Common myeloid progenitor, CD34-positive (primary cell): ENCODE measurements at regions not wholly inside any gene's neighbourhood (a gene's known extent, or its start where the extent isn't known, plus 50 kb on each side); places are given as distances from the start of the nearest gene placed in this dataset.
A peak's percentile ranks its signal among the peaks of the same experiment; 100 is the strongest.

ENCODE experiments used
- CTCF ChIA-PET: fragments of 350-600 bp; sonication (Branson Sonifier 250); formaldehyde crosslinking; loops from one replicate; lab custom pipeline; 2021; ENCODE audit warnings: antibody characterized with exemption; lab: Charles Lee
- POLR2A ChIA-PET: fragments of 350-600 bp; sonication (Branson Sonifier 250); formaldehyde crosslinking; loops from one replicate; lab custom pipeline; 2021; ENCODE audit warnings: antibody characterized with exemption; lab: Charles Lee
- DNase-seq, 3 donors: peaks; one replicate each; pipeline versions ENCODE4 v3.0.0 to v3.0.0-alpha.2; 2013
- H3K27ac ChIP-seq, 2 experiments: 1 replicate in 1 of 2; 2 replicates in 1 of 2; pipeline ENCODE4 v1.7.0; 2013; ENCODE audit warnings: inconsistent platforms in 2 of 2, low read length in 2 of 2, mild to moderate bottlenecking in 2 of 2, low read depth in 1 of 2, moderate library complexity in 1 of 2; ENCODE audit not compliant: severe bottlenecking in 2 of 2, insufficient read depth in 1 of 2, poor library complexity in 1 of 2
- H3K27me3 ChIP-seq, 5 experiments: replicated peaks in 2 of 5; 1 replicate in 3 of 5; 2 replicates in 2 of 5; pipeline versions ENCODE4 v1.6.1 to v1.7.0; 2013; ENCODE audit warnings: low read length in 4 of 5, mild to moderate bottlenecking in 2 of 5, moderate library complexity in 2 of 5, inconsistent platforms in 1 of 5; ENCODE audit not compliant: insufficient read depth in 5 of 5, control insufficient read depth in 4 of 5
- H3K36me3 ChIP-seq, 4 experiments: 1 replicate in 2 of 4; 2 replicates in 2 of 4; pipeline versions ENCODE4 v1.6.1 to v1.7.0; 2013; ENCODE audit warnings: low read length in 3 of 4, control low read depth in 1 of 4, mild to moderate bottlenecking in 1 of 4; ENCODE audit not compliant: control insufficient read depth in 4 of 4, insufficient read depth in 4 of 4
- H3K4me1 ChIP-seq, 4 experiments: 1 replicate in 3 of 4; 2 replicates in 1 of 4; pipeline versions ENCODE4 v1.6.1 to v1.7.1; 2013; ENCODE audit warnings: low read length in 3 of 4, mild to moderate bottlenecking in 3 of 4, control low read depth in 1 of 4, inconsistent platforms in 1 of 4, moderate library complexity in 1 of 4; ENCODE audit not compliant: control insufficient read depth in 4 of 4, insufficient read depth in 4 of 4; ENCODE audit errors: control extremely low read depth in 1 of 4
- H3K4me3 ChIP-seq, 7 experiments: 1 replicate in 4 of 7; 2 replicates in 3 of 7; pipeline versions ENCODE4 v1.5.1 to v1.7.0; 2013; ENCODE audit warnings: mild to moderate bottlenecking in 7 of 7, low read length in 6 of 7, moderate library complexity in 6 of 7, inconsistent platforms in 2 of 7, low read depth in 2 of 7, control low read depth in 1 of 7; ENCODE audit not compliant: insufficient read depth in 4 of 7, control insufficient read depth in 1 of 7; ENCODE audit errors: extremely low read depth in 1 of 7
- H3K9me3 ChIP-seq, 5 experiments: 1 replicate in 4 of 5; 2 replicates in 1 of 5; pipeline versions ENCODE4 v1.6.1 to v1.7.1; 2013; ENCODE audit warnings: low read length in 4 of 5, mild to moderate bottlenecking in 2 of 5, inconsistent platforms in 1 of 5, low read depth in 1 of 5, moderate library complexity in 1 of 5; ENCODE audit not compliant: control insufficient read depth in 4 of 5, insufficient read depth in 2 of 5; ENCODE audit errors: control extremely low read depth in 1 of 5
- WGBS: methylation state at CpG from one replicate; pipeline ENCODE4 v1.1.5; 2013; ENCODE audit not compliant: insufficient coverage; 5-methylcytosine and 5-hydroxymethylcytosine counted together

DNA sequence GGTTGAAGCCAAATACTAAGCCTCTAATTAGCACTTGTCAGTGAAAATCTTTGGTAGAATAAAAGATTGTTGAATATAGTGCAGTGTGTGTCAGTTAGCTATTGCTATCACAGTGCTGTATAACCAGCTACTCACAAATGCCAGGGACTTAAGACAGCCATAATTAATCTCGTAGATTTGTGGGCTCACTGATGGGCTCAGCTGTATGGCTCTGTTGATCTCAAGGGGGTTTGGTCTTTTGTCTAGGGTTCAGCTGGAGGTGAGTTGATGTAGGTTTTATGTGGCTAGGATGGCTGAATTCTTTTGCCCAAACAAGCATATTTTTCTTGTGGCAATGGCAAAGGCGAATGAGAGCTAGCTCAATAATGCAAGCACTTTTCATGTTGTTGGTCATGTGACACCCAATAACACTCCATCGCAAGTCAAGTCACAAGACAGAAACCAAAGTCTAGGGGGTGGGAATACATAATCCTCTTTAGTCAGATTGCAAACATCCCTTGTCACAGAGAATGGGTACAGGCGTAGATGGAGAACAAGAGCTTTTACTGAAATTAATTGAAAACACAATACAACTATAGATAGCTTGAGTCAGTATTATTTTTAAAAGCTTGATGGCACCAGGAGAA lies 121.7 kb upstream of the EDNRB start:
- no peak overlapping the region for H3K27ac ChIP-seq
- no peak for DNase-seq
- no peaks in the 10 kb centered on the region for H3K36me3 ChIP-seq
- H3K4me1 ChIP-seq: no peaks in the 10 kb centered on the region
- H3K4me3 ChIP-seq: no peak overlapping the region
- ChIA-PET POLR2A (no interaction called here), CTCF (no interaction called here)
- H3K9me3 ChIP-seq: no peaks in the 10 kb centered on the region
- H3K27me3 ChIP-seq: no peaks in the 10 kb centered on the region
- WGBS: 94% methylated on average over 3 of the region's 4 CpGs

DNA sequence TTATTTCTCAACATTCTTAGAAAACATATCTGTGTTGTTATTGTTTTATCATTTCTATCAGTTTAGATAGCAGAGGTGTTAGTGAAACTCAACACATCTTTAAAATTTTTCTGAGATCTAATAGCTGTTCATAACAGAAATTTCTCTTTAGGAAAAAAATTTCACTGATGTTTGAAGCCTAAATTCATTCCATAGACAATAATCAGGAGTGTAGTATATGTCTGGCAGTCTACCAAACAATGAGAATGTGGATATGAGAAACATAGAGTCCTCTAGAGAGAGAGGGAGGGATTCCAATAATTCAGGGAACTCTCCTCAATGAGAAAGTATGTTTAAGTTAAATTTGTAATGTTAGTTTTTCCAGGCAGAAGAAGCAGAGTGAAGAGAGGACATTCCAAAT lies 118.2 kb upstream of the EDNRB start:
- POLR2A ChIA-PET: no interaction called here
- CTCF ChIA-PET: no interaction called here
- Histone ChIP-seq H3K4me1 (peaks cover 0 to 4% (median 3%) of the 10 kb centered on the region in 4 experiments), H3K27me3 (no peaks in the 10 kb centered on the region), H3K27ac (no peak overlapping the region), H3K9me3 (no peaks in the 10 kb centered on the region), H3K36me3 (no peaks in the 10 kb centered on the region), H3K4me3 (no peak overlapping the region)
- no peak for DNase-seq

DNA sequence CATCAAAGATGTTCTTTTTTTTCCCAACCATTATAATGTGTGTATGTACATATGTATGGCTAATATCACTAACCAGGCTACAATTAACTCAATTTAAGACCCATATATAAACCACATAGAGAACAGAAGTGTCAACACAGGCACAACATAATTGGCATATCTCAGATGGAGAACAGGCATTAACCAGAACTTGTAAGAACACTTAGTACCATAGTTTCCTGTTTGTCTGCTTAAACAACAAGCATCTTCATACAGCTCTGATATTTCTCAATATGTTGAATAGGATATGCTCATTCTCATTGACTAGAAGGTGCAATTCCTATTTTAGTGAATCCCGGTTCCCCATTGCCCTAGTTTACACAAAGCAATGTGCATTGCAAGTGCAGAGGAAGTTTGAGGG lies 116.9 kb upstream of the EDNRB start:
- Histone ChIP-seq H3K4me1 (peaks cover 0 to 8% (median 6%) of the 10 kb centered on the region in 4 experiments), H3K9me3 (no peaks in the 10 kb centered on the region), H3K36me3 (no peaks in the 10 kb centered on the region), H3K4me3 (no peak overlapping the region), H3K27me3 (no peaks in the 10 kb centered on the region), H3K27ac (no peak overlapping the region)
- DNase-seq: no peak
- no CpG with 5 or more reads among the region's 1 CpG for WGBS
- ChIA-PET CTCF (interaction anchor here (0.9 kb wide), 1 partner anchor 28 kb away, joined by 3 read pairs; no protein-coding TSS in a partner anchor), POLR2A (no interaction called here)

DNA sequence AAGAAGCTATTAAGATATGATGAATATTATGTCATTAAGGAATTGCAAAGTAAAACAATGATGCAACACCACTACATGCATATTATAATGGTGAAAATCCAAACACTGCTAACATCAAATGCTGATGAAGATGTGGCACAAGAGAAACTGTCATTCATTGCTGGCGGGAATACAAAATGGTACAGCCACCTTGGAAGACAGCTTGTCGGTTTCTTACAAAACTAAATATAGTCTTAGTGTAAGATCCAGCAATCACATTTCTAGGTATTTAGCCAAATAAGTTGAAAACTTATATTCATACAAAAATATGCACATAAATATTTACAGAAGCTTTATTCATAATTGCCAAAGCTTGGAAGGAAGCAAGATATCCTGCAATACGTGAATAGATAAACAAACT lies 114.9 kb upstream of the EDNRB start:
- no CpG with 5 or more reads among the region's 3 CpGs for WGBS
- CTCF ChIA-PET: no interaction called here

DNA sequence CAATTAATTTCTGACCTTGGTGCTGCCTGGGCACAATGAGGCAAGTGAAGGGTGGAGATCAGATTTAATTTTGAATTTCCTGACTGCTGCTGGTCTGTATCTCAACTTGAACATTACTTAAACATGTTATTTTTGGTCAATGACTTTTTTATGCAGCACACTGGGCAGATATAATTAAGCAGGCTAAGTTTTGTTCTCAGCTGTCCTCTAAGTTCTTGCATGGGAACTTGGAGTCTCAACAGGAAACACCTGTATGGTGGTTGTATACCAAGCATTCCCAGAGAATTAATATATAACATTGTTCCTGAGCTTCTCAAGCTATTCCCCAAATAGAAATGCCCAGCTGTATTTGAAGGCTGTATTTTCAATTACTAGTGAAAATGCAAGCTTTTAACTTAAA lies 113.5 kb upstream of the EDNRB start:
- Histone ChIP-seq H3K27me3 (no peaks in the 10 kb centered on the region), H3K9me3 (no peaks in the 10 kb centered on the region), H3K4me3 (no peak overlapping the region), H3K27ac (no peak overlapping the region), H3K4me1 (peaks cover 0 to 8% (median 6%) of the 10 kb centered on the region in 4 experiments), H3K36me3 (no peaks in the 10 kb centered on the region)
- ChIA-PET CTCF (interaction anchor here (0.6 kb wide), 1 partner anchor 1464 kb away, joined by 3 read pairs; no protein-coding TSS in a partner anchor), POLR2A (no interaction called here)
- peak in 2 of 3 donors; percentile 10 to 16 for DNase-seq

More for the DNA sequence above, 114.9 kb upstream of the EDNRB start:
- POLR2A ChIA-PET: no interaction called here
- H3K4me1 ChIP-seq: peaks cover 0 to 8% (median 6%) of the 10 kb centered on the region in 4 experiments
- no peaks in the 10 kb centered on the region for H3K36me3 ChIP-seq
- no peaks in the 10 kb centered on the region for H3K9me3 ChIP-seq
- no peak overlapping the region for H3K27ac ChIP-seq
- no peak overlapping the region for H3K4me3 ChIP-seq
- no peak for DNase-seq
- no peaks in the 10 kb centered on the region for H3K27me3 ChIP-seq

DNA sequence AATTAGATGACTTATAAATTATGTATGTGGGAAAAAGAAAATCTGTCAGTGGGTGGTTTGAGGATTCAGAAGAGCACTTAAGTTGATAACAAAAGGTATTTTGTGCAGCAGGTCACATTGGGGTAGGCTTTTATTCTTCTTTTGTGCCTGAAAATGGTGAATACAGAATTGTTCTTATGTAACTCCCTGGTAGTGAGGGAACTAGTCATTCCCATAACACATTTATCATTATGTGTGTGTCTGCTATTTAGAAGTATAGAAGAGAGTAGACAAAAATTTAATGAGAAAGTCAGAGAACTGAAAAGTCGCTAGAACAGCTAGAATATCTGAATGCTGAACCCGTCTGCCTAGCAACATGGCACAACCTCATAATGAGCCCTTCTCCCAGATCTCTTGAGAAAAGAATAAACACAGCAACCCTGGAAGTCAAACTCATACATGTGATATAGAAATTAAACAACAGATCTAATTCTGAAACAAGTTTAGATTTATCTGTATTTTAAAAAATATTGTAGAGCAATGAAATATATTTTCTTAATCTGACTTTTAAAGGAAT lies 111.8 kb upstream of the EDNRB start:
- Histone ChIP-seq H3K4me3 (no peak overlapping the region), H3K4me1 (peaks cover 0 to 8% (median 6%) of the 10 kb centered on the region in 4 experiments), H3K27me3 (no peaks in the 10 kb centered on the region), H3K27ac (no peak overlapping the region), H3K36me3 (no peaks in the 10 kb centered on the region), H3K9me3 (no peaks in the 10 kb centered on the region)
- no CpG with 5 or more reads among the region's 2 CpGs for WGBS
- CTCF ChIA-PET: no interaction called here
- no peak for DNase-seq
- POLR2A ChIA-PET: interaction anchor here (0.6 kb wide), 1 partner anchor 30 kb away, joined by 5 read pairs; no protein-coding TSS in a partner anchor

DNA sequence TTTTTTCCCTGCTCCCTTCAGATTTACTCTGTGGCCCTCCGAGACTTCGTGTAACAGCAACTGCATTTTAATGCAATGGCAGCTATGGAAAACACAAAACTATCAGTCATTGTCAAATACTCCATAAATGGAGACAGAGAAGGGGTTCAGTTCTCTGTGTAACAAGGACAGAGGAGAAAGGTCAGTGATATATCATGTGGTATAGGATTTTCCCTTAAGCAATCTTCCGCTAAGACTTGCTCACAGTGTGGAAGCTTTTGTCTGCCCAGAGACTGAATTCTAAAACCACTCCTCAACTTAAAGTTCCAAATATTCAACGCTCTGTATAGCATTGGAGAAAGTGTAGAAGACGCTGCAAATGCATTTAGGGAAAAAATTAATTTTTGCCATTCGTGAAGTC lies 111.3 kb upstream of the EDNRB start:
- H3K4me1 ChIP-seq: peaks cover 0 to 8% (median 6%) of the 10 kb centered on the region in 4 experiments
- no peaks in the 10 kb centered on the region for H3K27me3 ChIP-seq
- DNase-seq: no peak
- ChIA-PET POLR2A (no interaction called here), CTCF (no interaction called here)
- no peak overlapping the region for H3K4me3 ChIP-seq
- WGBS: 100% methylated on average over 5 of the region's 6 CpGs
- H3K9me3 ChIP-seq: no peaks in the 10 kb centered on the region
- H3K36me3 ChIP-seq: no peaks in the 10 kb centered on the region
- no peak overlapping the region for H3K27ac ChIP-seq
